H9 (cell line): ENCODE measurements at regions not wholly inside any gene's neighbourhood (a gene's known extent, or its start where the extent isn't known, plus 50 kb on each side); places are given as distances from the start of the nearest gene placed in this dataset.

Source experiments
- DNase-seq: peaks from one replicate; pipeline ENCODE4 v3.0.0-alpha.2; 2017
- H2AFZ ChIP-seq: one replicate; pipeline ENCODE4 v1.6.1; 2013; ENCODE audit warnings: mild to moderate bottlenecking, low read length, control low read depth, moderate library complexity
- H2AK5ac ChIP-seq: 2 replicates; pipeline ENCODE4 v1.6.1; 2013; ENCODE audit warnings: low read length, control low read depth, mixed read lengths; ENCODE audit not compliant: insufficient read length
- H2BK120ac ChIP-seq: one replicate; pipeline ENCODE4 v1.6.1; 2013; ENCODE audit warnings: low read depth, mild to moderate bottlenecking, low read length, control low read depth, inconsistent platforms; ENCODE audit not compliant: poor library complexity, severe bottlenecking
- H2BK12ac ChIP-seq: 2 replicates; pipeline ENCODE4 v1.6.1; 2013; ENCODE audit warnings: low read length, control low read depth, mixed read lengths, low read depth; ENCODE audit not compliant: insufficient read length
- H2BK15ac ChIP-seq: 2 replicates; pipeline ENCODE4 v1.6.1; 2013; ENCODE audit warnings: low read depth, low read length, control low read depth
- H2BK20ac ChIP-seq: one replicate; pipeline ENCODE4 v1.6.1; 2013; ENCODE audit warnings: low read depth, mild to moderate bottlenecking, low read length, control low read depth, inconsistent platforms; ENCODE audit not compliant: poor library complexity, severe bottlenecking
- H2BK5ac ChIP-seq: 2 replicates; pipeline ENCODE4 v1.6.1; 2013; ENCODE audit warnings: low read length, control low read depth, mixed read lengths; ENCODE audit not compliant: insufficient read length
- H3K14ac ChIP-seq: 2 replicates; pipeline ENCODE4 v1.6.1; 2013; ENCODE audit warnings: low read length, control low read depth; ENCODE audit not compliant: insufficient read depth
- H3K18ac ChIP-seq: 2 replicates; pipeline ENCODE4 v1.6.1; 2013; ENCODE audit warnings: low read depth, mild to moderate bottlenecking, mixed read lengths, low read length, control low read depth; ENCODE audit not compliant: insufficient read length
- H3K23ac ChIP-seq: 2 replicates; pipeline ENCODE4 v1.6.1; 2013; ENCODE audit warnings: low read length, control low read depth, mixed read lengths, low read depth; ENCODE audit not compliant: insufficient read length
- H3K23me2 ChIP-seq: 2 replicates; pipeline ENCODE4 v1.6.1; 2013; ENCODE audit warnings: low read depth, mild to moderate bottlenecking, mixed read lengths, low read length, control low read depth; ENCODE audit not compliant: insufficient read length, poor library complexity, severe bottlenecking
- H3K27ac ChIP-seq: 2 replicates; pipeline ENCODE4 v1.5.1; 2013; ENCODE audit warnings: low read length, control low read depth, mixed read lengths, low read depth; ENCODE audit not compliant: insufficient read length
- H3K27me3 ChIP-seq: 2 replicates; pipeline ENCODE4 v1.6.1; 2013; ENCODE audit warnings: low read length, control low read depth, inconsistent platforms; ENCODE audit not compliant: insufficient read depth
- H3K4ac ChIP-seq: 2 replicates; pipeline ENCODE4 v1.6.1; 2013; ENCODE audit warnings: low read depth, mild to moderate bottlenecking, control low read depth, inconsistent platforms, low read length, moderate library complexity
- H3K4me1 ChIP-seq: 2 replicates; pipeline ENCODE4 v1.6.1; 2013; ENCODE audit warnings: low read length, control low read depth, inconsistent platforms; ENCODE audit not compliant: insufficient read depth
- H3K4me2 ChIP-seq: 2 replicates; pipeline ENCODE4 v1.6.1; 2013; ENCODE audit warnings: low read length, control low read depth, mixed read lengths; ENCODE audit not compliant: insufficient read length, insufficient read depth
- H3K56ac ChIP-seq: 2 replicates; pipeline ENCODE4 v1.6.1; 2013; ENCODE audit warnings: low read depth, mild to moderate bottlenecking, mixed read lengths, low read length, control low read depth; ENCODE audit not compliant: insufficient read length
- H3K79me1 ChIP-seq: 2 replicates; pipeline ENCODE4 v1.6.1; 2013; ENCODE audit warnings: low read depth, mild to moderate bottlenecking, moderate library complexity, low read length, control low read depth, inconsistent platforms; ENCODE audit not compliant: insufficient read depth, poor library complexity, severe bottlenecking
- H3K79me2 ChIP-seq: 2 replicates; pipeline ENCODE4 v1.6.1; 2013; ENCODE audit warnings: low read length, control low read depth, inconsistent platforms; ENCODE audit not compliant: insufficient read depth
- H3K9ac ChIP-seq: 2 replicates; pipeline ENCODE4 v1.6.1; 2013; ENCODE audit warnings: low read length, control low read depth, mixed read lengths; ENCODE audit not compliant: insufficient read length; ENCODE audit errors: extremely low read depth
- H3K9me3 ChIP-seq: one replicate; pipeline ENCODE4 v1.6.1; 2013; ENCODE audit warnings: low read depth, low read length, inconsistent platforms; ENCODE audit not compliant: control insufficient read depth
- H3T11ph ChIP-seq: one replicate; pipeline ENCODE4 v1.6.1; 2013; ENCODE audit warnings: mild to moderate bottlenecking, low read length, control low read depth, inconsistent platforms
- H4K20me1 ChIP-seq: one replicate; pipeline ENCODE4 v1.6.1; 2013; ENCODE audit not compliant: control insufficient read depth, insufficient read length, insufficient read depth
- H4K5ac ChIP-seq: 2 replicates; pipeline ENCODE4 v1.6.1; 2013; ENCODE audit warnings: low read depth, mild to moderate bottlenecking, mixed read lengths, low read length, control low read depth; ENCODE audit not compliant: insufficient read length
- H4K8ac ChIP-seq: replicated peaks from 2 replicates; pipeline ENCODE4 v1.6.1; 2013; ENCODE audit warnings: low read length, control low read depth, mixed read lengths, low read depth; ENCODE audit not compliant: insufficient read length
- H4K91ac ChIP-seq: 2 replicates; pipeline ENCODE4 v1.6.1; 2013; ENCODE audit warnings: low read depth, mild to moderate bottlenecking, moderate library complexity, mixed read lengths, low read length, control low read depth; ENCODE audit not compliant: insufficient read length
- H3K27ac Mint-ChIP-seq, 3 experiments: 2 replicates in 2 of 3; 3 replicates in 1 of 3; pipeline ENCODE4 v1.8.0; 2020 to 2021; ENCODE audit warnings: mixed read lengths in 3 of 3, mild to moderate bottlenecking in 1 of 3, moderate library complexity in 1 of 3
- H3K27me3 Mint-ChIP-seq: 2 replicates; pipeline ENCODE4 v1.8.0; 2021; ENCODE audit warnings: low read depth, mild to moderate bottlenecking, moderate library complexity, mixed read lengths
- H3K36me3 Mint-ChIP-seq, 3 experiments: 2 replicates in 2 of 3; 3 replicates in 1 of 3; pipeline ENCODE4 v1.8.0; 2020 to 2021; ENCODE audit warnings: low read depth in 3 of 3, mixed read lengths in 3 of 3; ENCODE audit not compliant: insufficient read depth in 1 of 3
- H3K4me1 Mint-ChIP-seq, 2 experiments: 2 replicates each; pipeline ENCODE4 v1.8.0; 2020; ENCODE audit warnings: mixed read lengths in 2 of 2
- H3K4me3 Mint-ChIP-seq, 2 experiments: 2 replicates in 1 of 2; 3 replicates in 1 of 2; pipeline ENCODE4 v1.8.0; 2020 to 2021; ENCODE audit warnings: mild to moderate bottlenecking in 2 of 2, mixed read lengths in 2 of 2, moderate library complexity in 1 of 2
- H3K9me3 Mint-ChIP-seq, 2 experiments: 2 replicates in 1 of 2; 3 replicates in 1 of 2; pipeline ENCODE4 v1.8.0; 2020; ENCODE audit warnings: mild to moderate bottlenecking in 2 of 2, mixed read lengths in 2 of 2, moderate library complexity in 1 of 2
- WGBS: extraction: QIAGEN DNeasy Blood & Tissue Kit; methylation state at CpG from one replicate; pipeline ENCODE4 v1.1.7; 2013; ENCODE audit warnings: missing lambda C conversion rate, low lambda C conversion rate, mixed read lengths; ENCODE audit not compliant: insufficient read length; ENCODE audit errors: extremely low coverage; 5-methylcytosine and 5-hydroxymethylcytosine counted together
- TF ChIP-seq, protein P1 (sequence below): fragments of 200-600 bp; sonication (generic); conservative IDR thresholded peaks from 3 replicates; pipeline ENCODE4 v1.8.0; 2021; ENCODE audit warnings: antibody characterized with exemption, mild to moderate bottlenecking

DNA sequence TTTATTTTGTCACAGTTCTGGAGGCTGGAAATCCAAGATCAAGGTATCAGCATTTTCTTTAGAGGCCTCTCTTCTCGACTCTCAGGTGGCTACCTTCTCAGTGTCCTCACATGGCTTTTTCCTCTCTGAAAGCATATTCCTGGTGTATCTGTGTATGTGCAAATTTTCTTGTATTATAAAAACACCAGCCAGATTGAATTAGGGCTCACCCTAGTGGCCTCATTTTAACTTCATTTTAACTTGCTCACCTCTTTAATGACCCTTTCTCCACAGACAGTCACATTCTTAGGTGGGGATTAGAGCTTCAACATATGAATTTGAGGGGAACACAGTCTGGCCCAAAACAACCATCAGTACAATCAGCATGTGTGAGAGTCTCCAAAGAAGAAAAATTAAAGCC, 542.4 kb upstream of the FAM241A start:
- Histone ChIP-seq H3K79me2 (no peaks in the 10 kb centered on the region), H4K5ac (no peak overlapping the region), H2AFZ (no peak overlapping the region), H3K14ac (no peak overlapping the region), H3K9ac (no peak overlapping the region), H2BK15ac (no peak overlapping the region), H3K23ac (no peak overlapping the region), H3K4me1 (no peaks in the 10 kb centered on the region), H4K91ac (no peak overlapping the region), H2BK20ac (no peak overlapping the region), H4K8ac (no peak overlapping the region), H3K23me2 (no peaks in the 10 kb centered on the region), H2BK5ac (no peak overlapping the region), H3K79me1 (no peaks in the 10 kb centered on the region), H3K4ac (no peak overlapping the region), H3K9me3 (no peaks in the 10 kb centered on the region), H2AK5ac (no peak overlapping the region), H2BK120ac (no peak overlapping the region), H2BK12ac (no peak overlapping the region), H3K4me2 (no peak overlapping the region), H3K27ac (no peak overlapping the region), H4K20me1 (no peaks in the 10 kb centered on the region), H3K18ac (no peak overlapping the region), H3T11ph (no peak overlapping the region), H3K27me3 (no peaks in the 10 kb centered on the region), H3K56ac (no peak overlapping the region)
- no peaks in the 10 kb centered on the region for H3K9me3 Mint-ChIP-seq
- no peak overlapping the region for H3K27ac Mint-ChIP-seq
- no peak for DNase-seq
- no peaks in the 10 kb centered on the region for H3K36me3 Mint-ChIP-seq
- no peaks in the 10 kb centered on the region for H3K4me1 Mint-ChIP-seq
- no peaks in the 10 kb centered on the region for H3K27me3 Mint-ChIP-seq
- H3K4me3 Mint-ChIP-seq, result no peak overlapping the region
- TF ChIP-seq, protein P1, sequence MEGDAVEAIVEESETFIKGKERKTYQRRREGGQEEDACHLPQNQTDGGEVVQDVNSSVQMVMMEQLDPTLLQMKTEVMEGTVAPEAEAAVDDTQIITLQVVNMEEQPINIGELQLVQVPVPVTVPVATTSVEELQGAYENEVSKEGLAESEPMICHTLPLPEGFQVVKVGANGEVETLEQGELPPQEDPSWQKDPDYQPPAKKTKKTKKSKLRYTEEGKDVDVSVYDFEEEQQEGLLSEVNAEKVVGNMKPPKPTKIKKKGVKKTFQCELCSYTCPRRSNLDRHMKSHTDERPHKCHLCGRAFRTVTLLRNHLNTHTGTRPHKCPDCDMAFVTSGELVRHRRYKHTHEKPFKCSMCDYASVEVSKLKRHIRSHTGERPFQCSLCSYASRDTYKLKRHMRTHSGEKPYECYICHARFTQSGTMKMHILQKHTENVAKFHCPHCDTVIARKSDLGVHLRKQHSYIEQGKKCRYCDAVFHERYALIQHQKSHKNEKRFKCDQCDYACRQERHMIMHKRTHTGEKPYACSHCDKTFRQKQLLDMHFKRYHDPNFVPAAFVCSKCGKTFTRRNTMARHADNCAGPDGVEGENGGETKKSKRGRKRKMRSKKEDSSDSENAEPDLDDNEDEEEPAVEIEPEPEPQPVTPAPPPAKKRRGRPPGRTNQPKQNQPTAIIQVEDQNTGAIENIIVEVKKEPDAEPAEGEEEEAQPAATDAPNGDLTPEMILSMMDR, result no peak
- no CpG with 5 or more reads among the region's 1 CpG for WGBS
